ENCODE measurements at regions not wholly inside any gene's neighbourhood (a gene's known extent, or its start where the extent isn't known, plus 50 kb on each side); places are given as distances from the start of the nearest gene placed in this dataset.

DNA sequence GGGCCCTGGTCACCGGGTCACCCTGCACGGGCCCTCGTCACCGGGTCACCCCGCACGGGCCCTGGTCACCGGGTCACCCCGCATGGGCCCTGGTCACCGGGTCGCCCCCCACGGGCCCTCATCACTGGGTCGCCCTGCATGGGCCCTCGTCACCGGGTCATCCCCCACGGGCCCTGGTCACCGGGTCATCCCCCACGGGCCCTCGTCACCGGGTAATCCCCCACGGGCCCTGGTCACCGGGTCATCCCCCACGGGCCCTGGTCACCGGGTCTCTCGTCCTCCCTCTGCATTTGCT lies 77.6 kb downstream of the RIPK4 start:
- H3K27me3 ChIP-seq (ENCODE audit: insufficient read depth, low read length), result no peaks in the 10 kb centered on the region
- H2AFZ ChIP-seq (ENCODE audit: low read depth, low read length), result no peak overlapping the region
- no peaks in the 10 kb centered on the region for H3K36me3 ChIP-seq (ENCODE audit: insufficient read depth, low read length)
- no peaks in the 10 kb centered on the region for H3K4me1 ChIP-seq (ENCODE audit: insufficient read depth, low read length)
- H3K4me3 ChIP-seq (ENCODE audit: low read length), result no peak overlapping the region
- H3K9me3 ChIP-seq (ENCODE audit: low read length), result no peaks in the 10 kb centered on the region

DNA sequence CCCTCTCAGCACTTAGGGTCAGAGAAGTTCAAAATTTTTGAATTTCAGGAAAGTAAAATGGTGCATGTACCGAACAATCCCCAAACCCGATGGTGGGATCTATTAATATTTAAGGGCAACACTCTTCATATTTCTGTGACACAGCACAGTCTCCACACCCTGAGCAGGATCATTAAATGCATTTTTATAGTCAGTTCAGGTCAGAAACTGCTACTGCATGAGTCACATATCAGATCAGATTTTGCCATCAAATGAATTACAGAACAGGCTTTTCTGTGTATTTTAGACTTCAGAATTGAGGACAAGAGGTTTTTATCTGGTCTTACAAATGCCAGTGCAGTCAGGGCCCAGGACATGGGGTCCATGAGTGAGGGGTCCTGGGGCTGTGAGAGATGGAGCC lies 79.2 kb downstream of the RIPK4 start:
- no peaks in the 10 kb centered on the region for H3K36me3 ChIP-seq (ENCODE audit: insufficient read depth, low read length)

DNA sequence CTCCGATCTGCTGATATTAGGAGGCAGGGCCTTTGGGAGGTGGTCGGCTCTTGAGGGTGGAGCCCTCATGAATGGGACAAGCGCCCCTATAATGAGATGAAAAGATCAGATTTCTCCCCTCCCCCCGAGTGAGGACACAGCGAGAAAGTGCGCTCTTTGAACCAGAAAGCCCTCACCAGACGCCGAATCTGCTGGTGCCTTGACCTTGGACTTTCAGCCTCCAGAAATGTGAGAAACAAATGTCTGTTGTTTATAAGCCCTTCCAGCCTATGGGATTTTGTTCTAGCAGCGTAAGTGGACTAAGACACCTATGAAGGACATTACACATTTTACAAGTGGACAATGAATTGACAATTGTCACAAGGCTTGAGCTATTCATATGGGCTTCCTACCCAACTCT lies 80.2 kb downstream of the RIPK4 start:
- Histone ChIP-seq H3K4me3 (ENCODE audit: low read length) (no peak overlapping the region), H3K36me3 (ENCODE audit: insufficient read depth, low read length) (no peaks in the 10 kb centered on the region), H2AFZ (ENCODE audit: low read depth, low read length) (no peak overlapping the region), H3K4me1 (ENCODE audit: insufficient read depth, low read length) (no peaks in the 10 kb centered on the region), H3K9me3 (ENCODE audit: low read length) (no peaks in the 10 kb centered on the region), H3K27me3 (ENCODE audit: insufficient read depth, low read length) (peaks cover 5% of the 10 kb centered on the region)

More for the DNA sequence above, 79.2 kb downstream of the RIPK4 start:
- no peaks in the 10 kb centered on the region for H3K9me3 ChIP-seq (ENCODE audit: low read length)
- H3K4me1 ChIP-seq (ENCODE audit: insufficient read depth, low read length), result no peaks in the 10 kb centered on the region
- no peaks in the 10 kb centered on the region for H3K27me3 ChIP-seq (ENCODE audit: insufficient read depth, low read length)
- H3K4me3 ChIP-seq (ENCODE audit: low read length), result no peak overlapping the region
- H2AFZ ChIP-seq (ENCODE audit: low read depth, low read length), result no peak overlapping the region

DNA sequence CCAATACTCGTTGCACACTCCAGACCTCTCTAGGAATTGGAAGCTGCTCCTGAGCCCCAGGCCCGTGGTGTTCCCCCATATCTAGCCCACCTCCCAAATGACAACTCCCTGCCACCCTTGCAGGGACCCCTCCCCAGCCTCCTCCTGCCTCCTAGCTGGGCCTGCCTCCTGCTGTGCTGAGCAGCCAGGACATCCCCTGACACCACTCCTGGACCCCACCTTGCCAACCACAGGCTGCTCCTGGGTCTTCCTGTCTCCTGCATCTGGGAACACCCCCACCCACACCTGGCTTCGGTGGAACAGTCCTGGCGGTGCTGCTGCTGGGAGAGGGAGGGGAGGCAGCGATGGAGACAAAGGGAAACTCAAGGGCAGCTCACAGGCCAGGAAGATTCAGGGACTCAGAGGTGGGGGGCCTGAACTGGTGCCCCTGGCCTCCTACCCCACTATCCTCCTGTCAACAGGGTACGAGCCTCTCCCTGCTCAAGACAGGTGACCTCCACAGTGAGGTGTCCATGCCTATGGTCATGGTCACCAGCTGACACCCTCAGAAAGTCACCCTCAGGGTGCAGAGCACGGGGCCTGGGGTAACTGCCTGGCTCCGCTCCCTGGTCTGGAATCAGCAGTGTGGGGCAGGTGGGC lies 81.2 kb downstream of the RIPK4 start:
- Histone ChIP-seq H2AFZ (ENCODE audit: low read depth, low read length) (no peak overlapping the region), H3K4me3 (ENCODE audit: low read length) (no peak overlapping the region), H3K4me1 (ENCODE audit: insufficient read depth, low read length) (no peaks in the 10 kb centered on the region)

DNA sequence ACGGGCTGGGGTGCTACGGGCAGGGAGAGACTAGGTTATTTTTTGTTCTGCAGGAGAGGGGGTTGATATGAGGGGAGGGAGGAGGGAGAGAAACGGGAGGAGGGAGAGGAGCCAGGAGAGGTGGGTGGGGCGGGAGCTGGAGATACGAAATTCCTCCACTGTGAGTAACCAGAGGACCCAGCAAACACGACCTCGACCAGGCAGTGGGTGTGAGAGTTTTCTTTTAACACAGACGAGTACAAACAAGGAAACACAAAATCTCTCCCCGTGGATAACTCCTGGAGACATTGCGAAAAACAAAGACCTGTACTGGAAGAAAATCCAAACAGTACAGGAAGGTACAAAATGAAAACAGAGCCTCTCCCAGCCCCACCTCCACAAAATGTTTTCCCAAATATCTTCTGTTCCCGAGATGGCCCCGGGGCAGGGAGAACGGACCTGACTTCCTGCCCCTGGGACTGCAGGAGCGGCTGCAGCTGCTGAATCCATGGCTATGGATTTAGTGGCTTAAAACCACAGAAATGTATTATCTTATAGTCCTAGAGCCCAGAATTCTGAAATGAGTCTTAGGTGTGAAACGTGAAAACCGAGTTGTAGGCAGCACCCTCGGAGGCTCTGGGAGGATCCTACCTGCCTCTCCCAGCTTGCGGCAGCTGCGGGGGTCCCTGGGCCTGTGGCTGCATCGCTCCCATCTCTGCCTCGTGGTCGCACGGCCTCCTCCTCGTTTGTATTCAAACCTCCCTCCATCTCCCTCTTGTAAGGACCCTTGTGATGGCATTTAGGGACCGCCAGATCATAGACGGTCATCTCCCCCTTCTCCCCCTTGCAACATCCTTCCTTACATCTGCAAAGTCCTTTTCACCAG lies 82.2 kb downstream of the RIPK4 start:
- no peak overlapping the region for H3K4me3 ChIP-seq (ENCODE audit: low read length)
- H3K9me3 ChIP-seq (ENCODE audit: low read length), result no peaks in the 10 kb centered on the region
- no peaks in the 10 kb centered on the region for H3K36me3 ChIP-seq (ENCODE audit: insufficient read depth, low read length)
- peaks cover 5% of the 10 kb centered on the region for H3K27me3 ChIP-seq (ENCODE audit: insufficient read depth, low read length)
- H2AFZ ChIP-seq (ENCODE audit: low read depth, low read length), result no peak overlapping the region
- H3K4me1 ChIP-seq (ENCODE audit: insufficient read depth, low read length), result no peaks in the 10 kb centered on the region

More for the DNA sequence above, 81.2 kb downstream of the RIPK4 start:
- Histone ChIP-seq H3K27me3 (ENCODE audit: insufficient read depth, low read length) (peaks cover 5% of the 10 kb centered on the region), H3K36me3 (ENCODE audit: insufficient read depth, low read length) (no peaks in the 10 kb centered on the region), H3K9me3 (ENCODE audit: low read length) (no peaks in the 10 kb centered on the region)

DNA sequence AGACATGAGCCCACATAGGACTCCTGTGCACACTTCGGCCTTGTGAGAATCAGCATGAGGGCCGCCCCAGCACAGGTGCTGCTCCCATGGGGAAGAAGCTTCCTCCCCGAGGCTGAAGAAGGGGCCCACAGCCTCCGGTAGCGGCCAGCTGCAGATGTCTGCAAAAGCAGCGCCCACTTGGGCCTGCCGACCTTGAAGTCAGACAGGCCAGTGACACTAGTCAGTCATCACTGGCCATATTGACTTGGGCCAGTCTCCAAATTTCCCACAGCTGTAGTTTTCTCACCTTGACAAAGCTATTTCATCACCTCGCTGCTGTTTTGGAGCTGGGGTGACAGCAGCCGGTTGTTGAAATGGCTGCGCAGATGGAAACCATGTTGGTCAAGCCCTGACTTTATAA lies 83.0 kb downstream of the RIPK4 start:
- H2AFZ ChIP-seq (ENCODE audit: low read depth, low read length), result no peak overlapping the region
- no peak overlapping the region for H3K4me3 ChIP-seq (ENCODE audit: low read length)
- no peaks in the 10 kb centered on the region for H3K9me3 ChIP-seq (ENCODE audit: low read length)
- peaks cover 2% of the 10 kb centered on the region for H3K4me1 ChIP-seq (ENCODE audit: insufficient read depth, low read length)
- H3K27me3 ChIP-seq (ENCODE audit: insufficient read depth, low read length), result peaks cover 5% of the 10 kb centered on the region
- H3K36me3 ChIP-seq (ENCODE audit: insufficient read depth, low read length), result no peaks in the 10 kb centered on the region

DNA sequence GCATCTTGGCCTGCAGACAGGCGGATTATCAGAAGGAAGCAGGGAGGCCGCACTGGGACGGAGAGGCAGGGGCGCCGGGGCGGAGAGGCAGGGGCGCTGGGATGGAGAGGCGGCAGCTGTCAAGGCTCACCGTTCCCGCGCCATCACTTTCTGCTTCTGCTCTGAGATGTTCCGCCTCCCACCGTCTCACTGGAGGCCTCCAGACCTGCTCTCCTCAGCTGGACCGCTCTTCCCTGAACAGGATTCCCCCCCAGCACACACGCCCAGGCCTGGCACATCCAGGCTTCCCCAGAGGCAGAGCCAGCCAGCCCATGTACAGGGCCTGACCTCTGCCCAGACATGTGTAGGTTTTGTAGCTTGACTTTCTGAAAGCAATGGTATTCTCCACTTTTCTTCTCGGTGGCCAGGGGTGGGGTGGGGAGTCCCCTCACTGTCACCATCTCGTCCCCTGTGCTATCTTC lies 84.1 kb downstream of the RIPK4 start:
- no peaks in the 10 kb centered on the region for H3K9me3 ChIP-seq (ENCODE audit: low read length)
- H3K27me3 ChIP-seq (ENCODE audit: insufficient read depth, low read length), result peaks cover 5% of the 10 kb centered on the region
- no peaks in the 10 kb centered on the region for H3K36me3 ChIP-seq (ENCODE audit: insufficient read depth, low read length)
- no peak overlapping the region for H2AFZ ChIP-seq (ENCODE audit: low read depth, low read length)
- no peak overlapping the region for H3K4me3 ChIP-seq (ENCODE audit: low read length)
- peaks cover 8% of the 10 kb centered on the region for H3K4me1 ChIP-seq (ENCODE audit: insufficient read depth, low read length)

DNA sequence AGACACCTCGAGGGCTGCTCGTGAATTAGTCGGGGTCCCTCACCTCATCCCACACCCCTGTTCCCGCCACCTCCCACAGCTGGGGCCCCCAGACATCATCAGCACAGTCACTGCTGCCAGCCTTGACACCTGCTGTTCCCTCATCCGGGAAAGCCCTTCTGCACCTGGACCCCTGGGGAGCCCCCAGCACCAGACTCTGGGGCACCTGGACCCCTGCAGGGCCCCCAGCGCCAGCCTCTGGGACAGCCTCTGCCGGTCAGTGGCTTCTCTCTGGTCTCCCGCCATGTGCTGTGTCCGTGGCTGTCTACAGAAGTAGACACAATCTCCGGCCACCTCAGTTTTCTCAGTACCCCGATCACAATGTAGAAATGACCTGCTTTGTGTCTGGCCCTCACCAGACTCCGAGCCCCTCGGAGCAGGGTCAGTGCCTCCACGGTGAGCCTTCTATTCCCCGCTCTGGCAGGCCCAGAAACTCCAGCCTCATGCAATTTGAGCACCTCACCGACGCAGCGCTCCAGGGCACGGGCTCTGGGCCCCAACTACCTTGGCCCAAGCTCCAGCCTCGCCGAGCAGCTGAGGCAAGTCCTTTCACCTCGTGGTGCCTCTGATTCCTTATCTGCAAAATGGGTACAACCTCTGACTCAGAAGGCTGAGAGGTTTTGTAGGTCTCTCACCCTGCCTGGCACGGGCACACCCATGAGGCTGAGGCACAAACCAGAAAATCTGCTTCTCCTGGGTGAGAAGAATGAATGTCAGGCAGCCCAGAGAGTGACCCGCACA lies 84.7 kb downstream of the RIPK4 start:
- Histone ChIP-seq H3K4me1 (ENCODE audit: insufficient read depth, low read length) (peaks cover 8% of the 10 kb centered on the region), H3K4me3 (ENCODE audit: low read length) (no peak overlapping the region), H2AFZ (ENCODE audit: low read depth, low read length) (no peak overlapping the region), H3K36me3 (ENCODE audit: insufficient read depth, low read length) (no peaks in the 10 kb centered on the region), H3K27me3 (ENCODE audit: insufficient read depth, low read length) (peaks cover 5% of the 10 kb centered on the region), H3K9me3 (ENCODE audit: low read length) (no peaks in the 10 kb centered on the region)

DNA sequence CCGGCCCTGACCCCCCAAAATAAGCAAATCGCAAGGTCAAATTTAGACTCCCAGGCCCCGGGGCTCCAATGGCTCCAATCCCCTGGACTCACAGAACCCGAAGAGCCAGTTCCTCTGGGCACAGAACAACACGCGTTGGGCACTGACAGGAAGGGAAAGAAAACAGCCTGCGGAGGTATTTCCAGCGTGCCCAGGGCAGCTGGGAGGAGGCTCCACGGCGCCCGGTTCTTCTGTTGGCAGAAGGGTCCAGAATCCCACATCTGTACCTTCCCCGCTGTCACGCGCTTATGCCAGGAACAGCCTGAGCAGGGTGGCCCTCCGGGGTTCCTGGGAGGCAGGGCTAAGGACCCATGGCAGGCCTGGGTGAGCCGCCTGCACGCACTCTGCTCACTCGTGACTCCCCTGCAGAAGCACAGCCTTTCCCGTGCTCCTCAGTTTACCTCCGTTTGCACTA lies 85.5 kb downstream of the RIPK4 start:
- peaks cover 5% of the 10 kb centered on the region for H3K27me3 ChIP-seq (ENCODE audit: insufficient read depth, low read length)
- peaks cover 8% of the 10 kb centered on the region for H3K4me1 ChIP-seq (ENCODE audit: insufficient read depth, low read length)
- no peaks in the 10 kb centered on the region for H3K36me3 ChIP-seq (ENCODE audit: insufficient read depth, low read length)
- H3K9me3 ChIP-seq (ENCODE audit: low read length), result no peaks in the 10 kb centered on the region
- H2AFZ ChIP-seq (ENCODE audit: low read depth, low read length), result no peak overlapping the region
- H3K4me3 ChIP-seq (ENCODE audit: low read length), result no peak overlapping the region

DNA sequence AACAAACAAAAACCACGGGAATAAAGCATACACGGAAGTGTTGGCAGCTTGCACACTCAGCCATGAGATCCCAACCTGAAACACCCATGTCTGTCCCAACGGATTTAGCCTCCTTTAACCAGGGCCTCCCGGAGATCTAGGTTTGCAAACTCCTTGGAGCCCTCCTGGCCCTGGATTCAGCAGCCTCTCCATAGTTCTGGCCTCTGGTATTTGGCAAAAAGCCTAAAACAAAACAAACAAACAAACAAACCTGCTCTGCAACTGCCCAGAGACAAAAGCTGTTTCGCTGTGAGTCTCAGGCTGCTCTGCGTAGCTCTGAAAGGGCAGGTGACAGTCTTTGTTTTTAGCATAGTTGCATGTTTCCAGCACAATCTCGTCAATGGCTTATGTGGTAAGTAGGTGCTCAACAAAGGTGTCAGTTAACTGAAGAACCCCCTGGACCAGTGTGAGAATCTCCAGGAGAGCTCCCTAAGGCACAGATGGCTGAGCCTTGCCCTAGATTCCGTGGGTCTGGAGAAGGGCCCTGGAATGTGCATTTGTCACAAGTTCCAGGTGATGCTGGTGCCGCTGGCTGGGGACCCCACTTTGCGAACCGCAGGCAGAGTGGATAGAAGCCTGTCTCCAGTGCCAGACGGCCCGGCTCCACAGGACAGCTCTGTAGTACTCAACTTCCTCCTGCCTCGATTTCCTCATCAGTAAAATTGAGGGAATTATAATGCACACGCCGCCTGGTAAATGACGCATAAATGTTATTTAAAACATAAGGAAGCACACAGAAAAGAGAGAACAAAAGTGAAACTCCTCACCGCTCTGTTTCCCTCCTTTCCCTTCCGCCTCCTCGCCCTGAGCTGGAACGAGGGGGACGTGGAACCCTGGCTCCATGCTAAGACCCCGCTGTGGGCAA lies 86.2 kb downstream of the RIPK4 start:
- H3K4me1 ChIP-seq (ENCODE audit: insufficient read depth, low read length), result peaks cover 8% of the 10 kb centered on the region
- no peak overlapping the region for H3K4me3 ChIP-seq (ENCODE audit: low read length)
- no peaks in the 10 kb centered on the region for H3K36me3 ChIP-seq (ENCODE audit: insufficient read depth, low read length)
- H3K9me3 ChIP-seq (ENCODE audit: low read length), result no peaks in the 10 kb centered on the region
- H3K27me3 ChIP-seq (ENCODE audit: insufficient read depth, low read length), result peaks cover 5% of the 10 kb centered on the region
- H2AFZ ChIP-seq (ENCODE audit: low read depth, low read length), result no peak overlapping the region

DNA sequence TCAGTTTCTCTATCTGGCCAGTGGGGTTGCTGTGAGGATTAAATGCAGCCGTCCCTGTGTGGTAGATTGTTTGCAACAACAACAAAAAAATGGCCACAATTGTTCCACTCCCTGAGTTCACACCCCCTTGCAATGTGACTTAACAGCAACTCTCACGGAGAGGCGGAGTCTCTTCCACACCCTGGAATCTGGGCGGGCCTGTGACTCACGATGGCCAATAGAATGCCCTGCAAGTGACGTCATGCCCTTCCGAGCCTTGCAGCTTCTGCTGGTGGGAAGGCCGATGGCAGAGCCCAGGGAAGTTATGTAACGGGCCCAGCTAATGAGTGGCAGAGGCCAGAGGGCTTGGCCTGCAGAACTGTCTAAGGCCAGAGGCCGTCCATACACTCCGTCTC lies 87.9 kb downstream of the RIPK4 start:
- no peak overlapping the region for H2AFZ ChIP-seq (ENCODE audit: low read depth, low read length)
- no peaks in the 10 kb centered on the region for H3K9me3 ChIP-seq (ENCODE audit: low read length)

DNA sequence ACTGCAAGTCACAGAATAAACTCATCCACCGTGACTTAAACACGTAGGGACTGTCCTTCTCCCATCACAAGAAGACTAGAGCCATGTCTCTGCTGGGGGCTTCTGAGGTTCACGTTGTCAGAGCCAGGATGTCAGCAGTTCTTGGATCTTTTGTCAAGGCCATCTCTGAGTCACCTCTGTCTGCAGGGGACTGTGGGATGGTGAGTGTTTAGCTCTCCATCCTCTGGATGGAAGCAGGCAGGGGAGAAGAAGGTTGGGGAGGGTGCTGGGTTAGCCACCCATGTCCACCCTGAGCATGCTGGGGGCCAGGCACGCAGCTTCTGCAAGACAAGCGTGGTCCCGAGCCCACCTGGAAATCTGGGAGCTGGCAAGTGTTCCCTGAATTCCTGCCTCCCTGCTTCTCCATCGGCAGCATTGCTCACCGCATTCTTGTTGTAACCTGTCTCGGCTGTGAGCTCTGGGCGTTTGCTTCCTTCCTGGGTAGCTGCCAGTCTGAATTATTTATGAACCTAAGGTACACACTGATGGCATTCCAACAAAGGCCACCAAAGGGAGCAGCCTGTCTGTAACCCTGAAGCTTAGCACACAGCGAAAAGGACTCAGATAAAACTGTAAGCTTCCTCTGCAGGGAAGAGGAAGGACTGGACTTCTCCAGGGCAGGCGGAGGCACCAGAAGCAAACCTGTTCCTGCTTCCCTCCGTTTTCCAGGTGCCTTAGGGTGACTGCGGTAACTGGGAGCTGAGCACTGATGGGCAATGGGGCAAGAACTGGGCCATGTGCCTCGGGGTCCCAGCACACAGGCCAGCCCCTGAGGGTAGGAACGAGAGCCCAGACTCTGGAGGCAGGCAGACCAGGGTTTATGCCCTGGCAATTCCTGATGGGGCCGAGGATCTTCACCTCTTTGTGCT lies 88.6 kb downstream of the RIPK4 start:
- H3K9me3 ChIP-seq (ENCODE audit: low read length), result no peaks in the 10 kb centered on the region
- H3K4me1 ChIP-seq (ENCODE audit: insufficient read depth, low read length), result peaks cover 8% of the 10 kb centered on the region
- H2AFZ ChIP-seq (ENCODE audit: low read depth, low read length), result no peak overlapping the region
- no peak overlapping the region for H3K4me3 ChIP-seq (ENCODE audit: low read length)
- peaks cover 5% of the 10 kb centered on the region for H3K27me3 ChIP-seq (ENCODE audit: insufficient read depth, low read length)
- H3K36me3 ChIP-seq (ENCODE audit: insufficient read depth, low read length), result no peaks in the 10 kb centered on the region

More for the DNA sequence above, 87.9 kb downstream of the RIPK4 start:
- no peaks in the 10 kb centered on the region for H3K36me3 ChIP-seq (ENCODE audit: insufficient read depth, low read length)
- no peak overlapping the region for H3K4me3 ChIP-seq (ENCODE audit: low read length)
- H3K27me3 ChIP-seq (ENCODE audit: insufficient read depth, low read length), result peaks cover 5% of the 10 kb centered on the region
- peaks cover 8% of the 10 kb centered on the region for H3K4me1 ChIP-seq (ENCODE audit: insufficient read depth, low read length)
